ENCODE measurements at regions not wholly inside any gene's neighbourhood (a gene's known extent, or its start where the extent isn't known, plus 50 kb on each side); places are given as distances from the start of the nearest gene placed in this dataset.

GRCh38 chr6:16973545-16974386, 128.1 kb upstream of the STMND1 start:
- H3K4me2 ChIP-seq = no peak overlapping the region
- 75% methylated on average over 12 of the region's 12 CpGs for WGBS (ENCODE audit: low lambda C conversion rate)
- TF ChIP-seq JUND (IDR thresholded peaks at IDR 0.05) (no peak), MEF2A (IDR thresholded peaks at IDR 0.05; ENCODE audit: borderline replicate concordance, low read depth) (no peak), USF1 (IDR thresholded peaks at IDR 0.05; ENCODE audit: borderline replicate concordance, low read depth) (no peak), ZBTB33 (IDR thresholded peaks at IDR 0.05; ENCODE audit: borderline replicate concordance, low read depth) (no peak), TEAD4 (IDR thresholded peaks at IDR 0.05; ENCODE audit: borderline replicate concordance, insufficient read depth) (no peak), IRF3 (IDR thresholded peaks at IDR 0.05; ENCODE audit: low read depth, low read length) (no peak), GABPA (IDR thresholded peaks at IDR 0.05; ENCODE audit: low read depth) (no peak)
- no peaks in the 10 kb centered on the region for H4K20me1 ChIP-seq (ENCODE audit: insufficient read depth)
- H3K9me2 ChIP-seq = no peaks in the 10 kb centered on the region
- H3K79me2 ChIP-seq (ENCODE audit: insufficient read depth) = no peaks in the 10 kb centered on the region
- no peak overlapping the region for H3K9ac ChIP-seq
- no peak overlapping the region for H3K27ac ChIP-seq (ENCODE audit: low read depth in 2 of 2, low read length in 1 of 2)
- H2AFZ ChIP-seq (ENCODE audit: low read depth) = no peak overlapping the region; the same call in 1 of the 2 replicates
- H3F3A ChIP-seq (replicated peaks; ENCODE audit: insufficient read depth) = peaks cover 4% of the 10 kb centered on the region
- CTCF ChIA-PET = interaction anchor here (0.7 to 1.4 kb wide), 2 partner anchors 9 to 113 kb away, joined by 3 to 11 read pairs; no protein-coding TSS in a partner anchor
- H3K36me3 ChIP-seq (replicated peaks in 1 of 2; ENCODE audit: control insufficient read depth in 1 of 2, insufficient read depth in 2 of 2, low read length in 1 of 2) = no peaks in the 10 kb centered on the region
- no peaks in the 10 kb centered on the region for H3K9me3 ChIP-seq
- H3K27me3 ChIP-seq (ENCODE audit: insufficient read depth) = no peaks in the 10 kb centered on the region
- H3K4me3 ChIP-seq (ENCODE audit: low read depth in 2 of 2, low read length in 1 of 2) = no peak overlapping the region
- POLR2A ChIA-PET = no interaction called here
- H3K4me1 ChIP-seq (ENCODE audit: control insufficient read depth in 1 of 2, insufficient read depth in 2 of 2, low read depth in 1 of 2, low read length in 1 of 2) = peaks cover 0 to 10% of the 10 kb centered on the region in 2 experiments; a peak in 2 of 4 replicates
- DNase-seq = no peak

GRCh38 chr6:16973051-16973450, 128.8 kb upstream of the STMND1 start:
- no peak for DNase-seq
- Histone ChIP-seq H3K36me3 (replicated peaks in 1 of 2; ENCODE audit: control insufficient read depth in 1 of 2, insufficient read depth in 2 of 2, low read length in 1 of 2) (no peaks in the 10 kb centered on the region), H2AFZ (ENCODE audit: low read depth) (no peak overlapping the region), H3K4me1 (ENCODE audit: control insufficient read depth in 1 of 2, insufficient read depth in 2 of 2, low read depth in 1 of 2, low read length in 1 of 2) (peaks cover 0 to 10% of the 10 kb centered on the region in 2 experiments; a peak in 2 of 4 replicates), H3K9me3 (no peaks in the 10 kb centered on the region), H3K4me3 (ENCODE audit: low read depth in 2 of 2, low read length in 1 of 2) (no peak overlapping the region), H3K4me2 (no peak overlapping the region), H3K27me3 (ENCODE audit: insufficient read depth) (no peaks in the 10 kb centered on the region), H3K27ac (ENCODE audit: low read depth in 2 of 2, low read length in 1 of 2) (no peak overlapping the region), H3K9me2 (no peaks in the 10 kb centered on the region), H4K20me1 (ENCODE audit: insufficient read depth) (no peaks in the 10 kb centered on the region), H3K9ac (no peak overlapping the region), H3F3A (replicated peaks; ENCODE audit: insufficient read depth) (peaks cover 4% of the 10 kb centered on the region), H3K79me2 (ENCODE audit: insufficient read depth) (no peaks in the 10 kb centered on the region)
- ChIA-PET POLR2A (no interaction called here), CTCF (interaction anchor here (1.4 kb wide), 1 partner anchor 8 kb away, joined by 11 read pairs; no protein-coding TSS in a partner anchor)
- 81% methylated on average over 3 of the region's 5 CpGs for WGBS (ENCODE audit: low lambda C conversion rate)
- TF ChIP-seq CTCF (IDR thresholded peaks at IDR 0.05) (no peak), FOSL2 (IDR thresholded peaks at IDR 0.05; ENCODE audit: borderline replicate concordance, low read depth) (no peak), NRF1 (IDR thresholded peaks at IDR 0.05; ENCODE audit: low read depth, low read length) (no peak), RFX5 (IDR thresholded peaks at IDR 0.05; ENCODE audit: low read length) (no peak), RCOR1 (IDR thresholded peaks at IDR 0.05; ENCODE audit: low read length) (no peak), GATA2 (CRISPR knock-in tag; IDR thresholded peaks at IDR 0.05) (no peak), POLR2AphosphoS5 (IDR thresholded peaks at IDR 0.05; ENCODE audit: low read depth, low read length) (no peak), RAD21 (IDR thresholded peaks at IDR 0.05; ENCODE audit: low read length) (no peak), CHD2 (IDR thresholded peaks at IDR 0.05; ENCODE audit: low read length, partially characterized antibody) (no peak), FOXJ3 (CRISPR knock-in tag; IDR thresholded peaks at IDR 0.05) (no peak), USF2 (IDR thresholded peaks at IDR 0.05; ENCODE audit: borderline replicate concordance, low read depth, low read length) (no peak), MEF2A (IDR thresholded peaks at IDR 0.05; ENCODE audit: borderline replicate concordance, low read depth) (no peak), SIN3A (IDR thresholded peaks at IDR 0.05; ENCODE audit: borderline replicate concordance, low read depth, low read length) (no peak), EZH2phosphoT487 (IDR thresholded peaks at IDR 0.05; ENCODE audit: borderline replicate concordance, low read depth) (no peak), SMC3 (IDR thresholded peaks at IDR 0.05; ENCODE audit: low read depth, low read length) (no peak)
